C1 segment of cervical spinal cord (tissue), 14 donors: ENCODE measurements at regions not wholly inside any gene's neighbourhood (a gene's known extent, or its start where the extent isn't known, plus 50 kb on each side); places are given as distances from the start of the nearest gene placed in this dataset.

Experiments
- DNase-seq, 14 donors: peaks; one replicate each; lab custom pipeline; 2025; lab: John Stamatoyannopoulos, UW

DNA sequence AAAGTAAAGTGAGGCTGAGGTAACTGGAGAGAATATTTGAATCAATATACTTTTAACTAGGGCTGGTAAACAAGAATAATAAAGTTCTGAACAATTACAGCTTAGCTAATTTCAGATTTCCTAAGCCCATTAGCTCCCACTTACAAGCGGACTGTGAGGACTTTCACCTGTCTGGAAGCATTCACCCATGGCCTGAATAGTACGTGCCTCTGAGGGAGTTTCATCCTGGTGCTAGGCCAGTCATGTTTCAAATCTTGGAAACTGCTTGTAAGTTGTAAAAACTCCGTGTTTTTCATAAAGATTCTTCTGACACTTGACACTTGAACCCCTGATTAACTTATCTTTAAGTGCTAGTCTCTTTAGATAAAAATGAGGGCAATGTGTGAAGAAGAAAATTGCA lies 975.2 kb upstream of the GHITM start:
- DNase-seq = no peak

DNA sequence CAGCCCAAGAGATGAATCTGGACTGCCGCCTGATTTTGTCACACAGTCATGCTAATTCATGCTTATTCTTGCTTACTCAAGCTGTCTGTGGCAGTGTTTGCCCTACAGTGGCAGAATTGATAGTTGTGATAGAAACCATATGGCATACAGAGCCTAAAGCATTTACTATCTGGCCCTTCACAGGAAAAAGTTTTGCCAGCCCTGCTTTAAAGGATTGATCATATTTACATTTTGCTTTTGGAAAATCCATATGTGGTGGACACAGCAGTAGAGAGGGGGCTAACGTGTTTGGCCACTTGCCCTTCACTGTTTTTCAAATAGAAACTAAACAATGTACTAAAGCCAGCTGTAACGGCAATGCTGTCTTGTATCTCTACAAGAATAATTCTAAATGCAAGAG lies 974.0 kb upstream of the GHITM start:
- DNase-seq = no peak

DNA sequence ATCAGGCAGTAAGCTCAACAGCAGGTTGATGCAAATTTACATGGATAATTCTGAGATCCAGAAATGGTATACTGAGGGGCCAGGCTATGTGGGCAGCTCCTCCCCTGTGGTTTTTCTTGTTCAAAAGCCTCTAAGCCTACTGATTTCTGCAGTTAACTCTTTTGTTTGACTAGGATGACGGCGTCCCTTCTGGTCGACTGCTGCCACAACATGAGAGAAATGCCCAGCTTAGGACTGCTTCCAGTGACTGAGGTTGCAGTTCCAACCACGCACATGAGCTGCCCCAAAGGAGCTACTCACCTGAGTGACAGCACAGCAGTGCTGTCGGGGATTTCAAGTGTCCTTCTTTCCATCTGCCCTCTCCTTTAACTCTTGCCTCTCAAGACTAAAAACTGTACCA lies 973.0 kb upstream of the GHITM start:
- no peak for DNase-seq

DNA sequence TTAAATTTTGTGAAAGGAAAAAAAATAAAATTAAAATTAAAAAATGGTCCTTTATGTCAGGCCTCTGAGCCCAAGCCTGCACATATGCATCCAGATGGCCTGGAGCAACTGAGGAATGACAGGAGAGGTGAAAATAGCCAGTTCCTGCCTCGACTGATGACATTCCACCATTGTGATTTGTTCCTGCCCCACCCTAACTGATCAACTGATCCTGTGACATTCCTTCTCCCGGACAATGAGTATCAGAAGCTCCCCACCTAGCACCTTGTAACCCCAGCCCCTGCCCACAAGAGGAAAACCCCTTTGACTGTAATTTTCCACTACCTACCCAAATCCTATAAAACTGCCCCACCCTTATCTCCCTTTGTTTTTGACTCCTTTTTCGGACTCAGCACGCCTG lies 972.2 kb upstream of the GHITM start:
- no peak for DNase-seq

DNA sequence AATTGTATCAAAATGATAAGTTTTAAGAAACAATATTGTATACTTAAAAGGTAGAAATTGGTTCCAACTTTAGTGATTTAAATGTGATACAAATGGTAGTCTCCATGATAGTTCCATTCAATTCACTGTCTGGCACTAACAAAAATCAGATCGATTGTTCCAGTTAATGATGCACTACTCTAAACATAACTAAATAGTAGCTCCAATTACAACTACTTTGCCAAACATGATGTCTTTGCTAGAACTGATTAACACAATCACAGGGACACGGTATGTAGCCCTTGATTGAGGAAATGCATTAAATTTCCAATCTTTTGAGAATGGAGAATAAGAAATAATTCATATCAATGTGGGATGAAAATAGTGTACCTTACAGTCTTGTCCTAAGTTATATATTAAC lies 962.4 kb upstream of the GHITM start:
- no peak for DNase-seq

DNA sequence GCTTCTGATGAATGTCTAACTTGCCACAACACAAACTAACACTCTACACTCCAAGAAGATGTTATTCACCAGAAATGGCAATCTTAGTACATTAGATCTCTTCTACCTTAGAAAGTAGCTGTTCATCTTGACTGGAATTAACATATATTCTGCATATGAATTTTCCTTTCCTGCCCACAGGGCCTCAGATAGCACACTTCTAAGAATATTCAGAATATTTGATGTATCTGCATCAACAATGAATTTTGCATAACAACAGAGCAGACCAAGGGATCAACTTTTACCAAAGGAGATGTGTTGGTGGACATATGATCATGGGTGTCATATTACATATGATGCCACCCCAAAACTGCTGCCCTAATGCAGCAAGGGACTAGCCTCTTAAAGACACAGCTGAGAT lies 960.8 kb upstream of the GHITM start:
- no peak for DNase-seq

DNA sequence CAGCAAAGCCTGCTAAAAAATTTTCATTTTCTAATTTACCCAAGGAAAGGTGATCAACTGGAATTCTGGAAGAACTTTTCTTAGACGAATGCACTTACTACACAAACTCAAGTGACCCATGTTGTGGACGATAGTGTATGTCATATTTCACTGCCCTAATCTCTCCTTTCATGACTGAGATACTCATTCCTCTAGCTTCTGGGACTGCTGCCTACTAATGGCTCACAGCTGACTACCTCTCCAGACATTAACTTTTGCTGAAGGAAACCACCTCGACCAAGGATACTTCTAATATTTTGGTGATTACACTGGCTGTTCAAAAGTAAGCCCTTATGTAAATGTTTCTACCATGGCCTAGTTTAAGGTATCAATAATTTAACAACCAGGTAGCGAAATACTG lies 959.9 kb upstream of the GHITM start:
- no peak for DNase-seq

DNA sequence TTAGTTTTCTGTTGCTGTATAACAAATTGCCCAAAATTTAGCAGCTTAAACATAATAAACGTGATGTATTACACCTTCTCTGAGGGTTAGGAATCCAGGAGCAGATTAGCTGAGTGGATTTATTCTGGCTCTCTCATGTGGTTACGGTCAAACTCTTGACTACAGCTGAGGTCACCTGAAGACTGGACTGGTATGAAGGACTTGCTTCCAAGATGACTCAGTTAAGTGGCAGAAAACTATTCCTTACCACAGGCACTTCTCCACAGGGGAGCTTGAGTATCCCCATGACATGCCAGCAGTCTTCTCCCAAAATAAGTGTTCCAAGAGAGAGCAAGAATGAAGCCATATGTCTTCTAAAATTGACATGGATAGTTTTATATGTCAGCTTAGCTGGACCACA lies 957.2 kb upstream of the GHITM start:
- no peak for DNase-seq

DNA sequence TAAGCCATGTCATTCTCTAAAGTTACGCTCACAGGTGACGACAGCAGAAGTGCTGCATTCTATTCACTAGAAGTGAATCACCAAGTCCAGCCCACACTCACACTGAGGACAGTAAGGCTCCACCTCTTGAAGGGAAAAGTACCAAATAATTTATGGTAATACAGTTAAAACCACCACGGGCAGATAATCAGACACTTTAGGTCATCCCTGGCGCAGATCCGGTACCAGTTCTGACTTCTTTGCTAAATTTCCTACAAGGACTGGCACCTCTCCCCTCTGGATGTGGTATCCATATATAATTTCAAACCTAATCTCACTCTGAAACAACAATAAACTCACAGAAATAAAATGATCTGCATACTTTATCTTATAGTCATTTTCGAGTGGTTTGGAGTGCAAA lies 954.7 kb upstream of the GHITM start:
- DNase-seq = no peak

DNA sequence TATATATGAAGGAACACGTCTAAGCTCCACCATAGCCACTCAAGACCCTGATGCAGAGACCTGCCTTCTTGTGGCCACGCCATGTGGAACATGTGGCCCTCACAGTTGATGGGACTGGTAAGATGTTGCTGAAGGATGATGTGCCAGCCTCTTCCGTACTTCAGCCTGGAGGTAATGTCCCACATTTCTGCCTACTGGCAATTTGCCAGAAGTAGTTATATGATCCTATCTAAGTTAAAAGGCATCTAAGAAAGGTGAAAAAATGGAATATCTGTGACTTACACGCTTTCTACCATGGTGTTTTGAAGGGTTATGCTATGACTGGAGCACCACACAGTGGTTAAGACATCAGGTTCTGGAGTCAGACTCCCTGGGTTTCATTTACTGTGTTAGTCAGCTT lies 948.7 kb upstream of the GHITM start:
- no peak for DNase-seq

DNA sequence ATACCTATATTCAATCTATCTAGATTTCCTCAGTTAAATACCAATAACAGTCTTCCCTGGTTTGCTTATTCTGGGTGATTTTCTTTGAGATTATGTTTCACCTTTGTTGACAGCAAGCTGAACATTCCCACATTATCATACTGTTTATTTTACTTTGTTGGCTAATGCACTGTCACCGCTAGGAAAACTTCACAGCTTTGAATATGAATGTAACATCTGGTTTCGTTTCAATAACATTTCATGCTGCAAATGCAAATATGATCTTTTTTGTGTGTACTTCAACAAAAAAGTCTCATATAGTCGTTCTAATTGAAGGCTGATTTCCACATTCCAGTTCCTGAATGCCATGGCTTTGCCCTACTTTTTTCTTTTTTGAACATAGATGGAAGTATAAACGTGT lies 946.3 kb upstream of the GHITM start:
- DNase-seq = no peak

DNA sequence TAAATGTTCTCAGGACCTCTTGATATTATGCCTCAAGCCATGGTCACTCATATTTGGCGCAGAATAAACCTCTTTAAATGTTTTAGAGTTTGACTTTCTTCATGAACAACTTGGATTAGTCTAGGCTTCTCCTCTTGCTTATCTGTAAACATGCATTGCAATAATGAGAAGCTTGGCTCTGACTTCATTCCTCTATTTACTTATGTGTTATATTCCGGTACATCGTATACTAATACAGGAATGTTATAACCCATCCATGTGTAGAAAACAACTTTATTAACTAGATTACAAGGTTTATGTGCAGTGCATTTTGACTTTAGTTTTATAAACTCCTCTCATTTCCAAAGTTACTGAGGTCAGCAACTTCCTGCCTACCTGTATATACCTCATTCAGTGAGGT lies 944.3 kb upstream of the GHITM start:
- DNase-seq = no peak

DNA sequence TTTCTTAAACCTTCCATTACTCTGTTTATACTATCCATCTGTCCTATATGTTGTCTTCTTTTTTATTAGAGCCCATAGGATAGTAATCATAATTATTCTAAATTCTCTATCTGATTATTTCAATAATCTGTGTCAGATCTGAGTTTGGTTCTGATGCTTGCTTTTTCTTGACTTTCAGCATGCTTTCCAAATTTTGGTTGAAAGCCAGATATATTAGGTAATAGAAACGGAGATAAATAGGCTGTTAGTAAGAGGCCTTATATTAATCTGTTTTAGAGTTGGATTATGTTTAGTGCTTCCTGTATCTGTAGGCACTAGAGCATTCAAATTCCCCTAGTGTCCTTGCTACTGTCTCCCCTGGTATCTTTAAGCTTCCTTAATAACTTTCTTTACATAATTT lies 939.9 kb upstream of the GHITM start:
- DNase-seq = no peak

DNA sequence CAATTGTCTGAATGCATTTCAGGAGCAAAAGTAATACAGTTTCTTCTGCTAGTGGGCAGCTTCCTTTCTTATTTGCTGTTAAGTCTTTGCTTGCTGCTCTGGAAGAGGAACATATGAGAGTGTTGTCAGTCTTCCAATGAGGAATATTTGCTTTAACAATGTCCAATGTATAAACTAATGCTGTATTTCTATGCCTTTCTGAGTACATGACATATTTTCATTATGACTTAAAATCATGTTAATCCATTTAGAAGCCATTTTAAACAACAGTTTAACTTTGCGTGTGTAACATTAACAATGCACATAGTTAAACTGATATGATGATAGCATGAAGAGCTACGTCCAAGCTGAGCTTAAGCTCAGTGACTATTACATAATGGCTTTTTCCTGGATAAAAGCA lies 933.4 kb upstream of the GHITM start:
- no peak for DNase-seq

DNA sequence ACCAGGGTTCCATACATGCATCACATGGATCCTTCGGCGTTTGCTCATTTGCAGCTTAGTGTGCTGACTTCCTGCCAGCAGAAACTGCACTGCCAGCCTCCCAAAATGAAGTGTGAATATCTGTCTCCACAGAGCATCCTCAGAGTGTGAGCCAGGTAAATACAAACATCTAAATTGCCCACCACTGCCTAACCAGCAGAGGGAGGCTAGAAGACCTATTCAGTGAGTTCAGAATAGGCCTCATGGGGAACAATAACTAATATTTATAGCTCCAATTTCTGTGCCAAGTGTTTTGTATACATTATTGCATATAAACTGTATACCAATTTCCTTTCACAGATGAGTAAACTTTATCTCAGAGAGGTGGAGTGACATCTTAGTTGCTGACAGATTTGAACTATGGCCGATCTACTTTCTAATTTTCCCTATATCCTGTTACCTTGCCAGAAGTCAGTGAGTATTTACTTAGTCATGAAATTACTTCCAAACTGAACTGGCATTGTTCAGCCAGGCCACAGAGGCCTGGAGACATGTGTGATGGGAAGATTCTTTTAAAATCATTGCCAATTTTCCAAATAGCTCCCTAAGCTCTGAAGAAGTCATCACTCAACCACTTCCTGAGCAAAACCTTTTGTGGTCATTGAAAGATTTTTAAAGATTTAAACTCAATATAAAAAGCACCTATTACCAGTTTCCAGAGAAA lies 926.5 kb upstream of the GHITM start:
- no peak for DNase-seq

DNA sequence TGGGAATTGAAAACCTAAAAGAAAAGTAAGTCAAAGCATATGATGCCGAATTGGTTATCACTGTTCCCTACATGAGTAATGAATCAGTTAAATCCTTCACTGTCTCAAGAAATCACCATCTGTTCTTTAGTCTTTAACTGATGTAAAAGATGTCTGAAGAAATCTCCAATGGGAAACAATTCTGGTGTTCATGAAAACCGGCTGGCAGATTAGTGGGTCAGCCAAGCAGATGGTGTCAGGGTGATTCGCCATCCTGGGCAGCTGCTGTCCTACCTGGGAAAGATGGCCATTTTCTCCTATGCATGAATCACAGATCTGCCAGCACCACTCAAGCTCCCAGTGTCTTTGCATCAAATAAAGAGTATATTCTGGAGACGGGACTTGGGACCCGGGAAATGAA lies 925.2 kb upstream of the GHITM start:
- DNase-seq = no peak

DNA sequence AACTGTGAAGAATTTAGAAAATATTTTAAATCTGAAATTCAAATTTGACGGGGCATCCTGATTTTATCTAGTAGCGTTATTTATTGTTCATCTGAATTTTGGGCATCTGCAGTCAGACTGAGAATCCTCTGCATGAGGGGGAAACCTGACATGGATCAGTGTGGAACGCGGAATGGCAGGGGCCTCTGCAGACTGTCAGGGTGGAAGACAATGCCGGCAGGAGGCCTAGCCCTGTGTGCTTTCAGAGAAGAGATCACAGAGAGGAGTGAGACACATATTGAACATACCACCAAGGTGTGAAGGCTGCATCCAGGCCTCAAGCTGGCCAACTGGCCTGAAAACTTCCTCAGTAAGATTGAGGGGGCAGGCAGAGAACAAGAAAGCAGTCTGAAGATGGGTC lies 921.1 kb upstream of the GHITM start:
- DNase-seq = no peak

DNA sequence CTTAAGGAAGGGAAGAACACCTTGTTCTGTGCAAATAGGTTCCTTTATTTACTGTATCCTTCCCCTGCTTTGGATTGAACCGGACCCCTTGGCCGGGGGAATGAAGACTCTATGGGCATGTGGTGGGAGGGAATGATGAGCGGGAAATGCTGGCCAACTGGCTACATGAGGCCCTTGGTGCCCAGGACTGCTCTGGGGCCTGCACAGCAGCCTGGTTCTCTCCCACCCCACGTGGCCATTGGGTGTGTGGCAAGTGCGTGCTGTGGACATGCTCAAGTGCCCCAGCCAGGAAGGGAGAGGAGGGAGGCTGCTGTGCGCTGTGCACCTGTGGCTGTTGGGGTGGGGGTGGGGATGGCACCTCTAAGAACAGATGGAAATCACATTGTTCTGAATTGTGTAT lies 917.0 kb upstream of the GHITM start:
- no peak for DNase-seq

DNA sequence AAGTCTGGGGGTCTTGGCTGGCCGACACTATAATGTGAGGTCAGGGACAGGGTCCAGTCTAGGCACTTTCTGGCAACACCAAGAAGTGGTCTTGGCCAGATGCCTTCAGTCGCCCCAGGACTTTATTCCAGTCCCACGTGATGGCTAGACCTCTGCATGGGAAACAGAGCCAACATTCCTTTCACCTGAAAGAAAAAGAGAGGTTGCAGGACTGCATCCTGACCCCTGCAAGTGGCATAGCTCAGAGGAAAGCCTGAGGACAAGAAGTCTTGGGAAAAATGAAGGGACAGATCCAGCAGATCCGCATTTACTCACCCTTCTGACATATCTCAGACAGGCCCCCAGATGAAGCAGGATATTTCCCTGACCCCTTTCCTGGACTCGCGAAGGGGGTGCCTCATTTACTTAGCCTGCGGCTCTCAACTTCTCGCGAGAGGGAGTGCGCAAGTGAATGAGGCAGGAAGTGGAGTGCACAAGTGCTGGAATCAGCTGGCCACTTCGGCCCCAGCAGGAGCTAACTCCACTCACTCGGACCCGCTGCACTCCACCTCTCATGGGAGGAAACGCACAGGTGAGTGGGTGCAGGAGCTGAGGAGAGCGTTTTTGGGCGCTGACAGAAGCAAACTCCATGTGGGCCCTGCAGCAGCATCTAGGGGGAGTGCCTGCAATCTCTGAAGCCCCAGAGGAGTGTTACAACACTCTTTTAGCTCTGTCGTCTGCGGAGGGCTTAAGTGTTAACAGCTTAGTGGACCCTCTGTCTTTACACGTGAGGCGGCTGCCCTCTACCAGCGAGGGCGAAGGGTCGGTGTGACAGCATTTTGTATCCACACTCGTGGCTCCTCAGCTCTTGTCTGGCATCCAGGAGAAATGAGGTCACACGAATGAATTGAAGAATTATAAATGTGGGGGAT lies 916.2 kb upstream of the GHITM start:
- no peak for DNase-seq

DNA sequence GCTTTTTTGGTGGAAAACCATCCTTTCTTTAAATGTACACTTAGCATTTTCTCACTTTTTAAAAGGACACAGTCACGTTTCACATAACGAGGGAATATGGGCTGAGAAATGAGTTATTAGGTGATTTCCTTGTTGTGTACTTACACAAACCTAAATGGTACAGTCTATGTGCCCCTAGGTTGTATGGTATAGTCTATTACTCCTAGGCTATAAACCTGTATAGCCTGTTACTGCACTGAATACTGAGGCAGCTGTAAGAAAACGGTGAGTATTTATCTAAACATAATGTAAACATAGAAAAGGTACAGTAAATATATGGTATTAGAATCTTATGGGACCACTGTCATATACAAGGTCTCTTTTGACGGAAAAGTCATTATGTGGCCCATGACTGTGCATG lies 913.5 kb upstream of the GHITM start:
- no peak for DNase-seq

DNA sequence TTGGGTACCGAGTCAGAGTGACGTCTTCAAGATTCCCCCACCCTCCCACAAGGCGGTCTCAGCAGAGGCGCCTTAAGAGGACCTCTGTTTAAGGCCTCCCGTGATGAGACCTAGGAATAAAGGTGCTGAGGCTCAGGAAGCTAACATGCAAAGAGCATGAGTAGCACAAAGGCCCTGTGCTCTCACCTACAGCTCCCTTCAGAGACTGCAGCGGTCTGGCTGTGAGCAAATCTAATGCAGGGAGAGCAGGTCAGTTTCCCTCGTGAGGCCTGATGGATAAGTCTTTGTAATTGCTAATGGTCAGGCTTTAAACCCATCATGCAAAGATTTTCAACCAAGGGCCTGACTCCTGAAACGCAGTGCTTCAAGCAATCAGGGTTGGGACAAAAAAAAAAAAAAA lies 909.3 kb upstream of the GHITM start:
- no peak for DNase-seq

DNA sequence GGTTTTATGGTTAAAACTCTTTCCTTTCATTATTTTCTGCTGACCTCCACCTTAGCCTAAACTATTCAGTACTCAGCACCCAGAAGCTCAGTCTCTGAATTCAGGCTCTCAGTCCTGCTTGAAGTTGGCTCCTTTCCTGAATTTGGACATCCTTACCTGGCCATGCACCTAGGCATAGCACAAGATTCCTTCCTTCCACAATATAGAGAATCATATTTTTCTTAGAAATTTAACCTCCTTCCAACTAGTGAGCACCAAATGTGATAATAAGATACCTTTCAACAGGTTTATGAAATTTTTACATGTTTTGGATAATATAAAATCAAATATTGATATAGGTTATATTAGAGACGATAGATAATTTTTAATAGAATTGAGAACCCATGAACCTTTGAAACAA lies 905.6 kb upstream of the GHITM start:
- no peak for DNase-seq

DNA sequence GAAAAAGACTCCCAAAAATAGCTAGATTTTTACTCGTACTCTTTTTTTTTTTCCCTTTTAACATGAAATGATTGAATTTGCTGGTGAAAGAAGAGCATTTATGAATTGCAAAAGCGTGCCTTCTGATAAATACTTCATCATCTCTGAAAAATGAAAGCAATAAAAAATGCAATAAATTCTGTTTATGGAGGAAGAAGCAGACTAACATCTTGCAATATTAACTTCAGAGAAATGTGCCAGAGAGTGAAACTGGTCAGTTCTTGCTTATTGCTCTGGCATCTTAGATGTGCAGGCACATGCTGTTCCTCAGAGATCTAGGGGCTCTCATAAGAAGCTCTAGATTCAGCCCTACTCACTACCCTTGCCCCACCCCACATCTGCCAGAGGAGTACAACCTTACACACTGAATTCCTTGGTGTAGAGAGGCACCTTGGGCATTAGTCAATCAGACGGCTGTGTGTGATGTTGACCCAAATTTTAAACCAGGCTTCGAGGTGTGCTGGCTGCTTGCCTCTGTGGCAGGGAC lies 891.1 kb upstream of the GHITM start:
- no peak for DNase-seq
